Mucosa of descending colon (tissue), 3 donors: ENCODE measurements at regions not wholly inside any gene's neighbourhood (a gene's known extent, or its start where the extent isn't known, plus 50 kb on each side); places are given as distances from the start of the nearest gene placed in this dataset.
"Not testable (repeated sequence)": the region's sequence is repeated elsewhere in the genome, so short reads cannot be mapped to it uniquely, and the experiment has no call there.

ENCODE experiments used
- ATAC-seq: fragments of 200-7000 bp; cut with Tn5 transposase; one replicate; pipeline ENCODE4 v1.9.1; 2020; ENCODE audit warnings: mild to moderate bottlenecking, moderate library complexity
- DNase-seq, 3 donors: peaks; one replicate each; pipeline ENCODE4 v3.0.0-alpha.2; 2020
- H3K36me3 ChIP-seq: fragments of 200-600 bp; one replicate; pipeline ENCODE4 v1.8.0; 2021; ENCODE audit warnings: low read depth, mild to moderate bottlenecking
- H3K4me1 ChIP-seq: fragments of 200-600 bp; one replicate; pipeline ENCODE4 v1.8.0; 2021; ENCODE audit warnings: low read depth, mild to moderate bottlenecking
- H3K4me3 ChIP-seq: fragments of 200-600 bp; one replicate; pipeline ENCODE4 v1.8.0; 2021; ENCODE audit warnings: mild to moderate bottlenecking
- H3K9me3 ChIP-seq: fragments of 200-600 bp; one replicate; pipeline ENCODE4 v1.8.0; 2021; ENCODE audit warnings: mild to moderate bottlenecking
- CTCF ChIP-seq: fragments of 200-600 bp; IDR thresholded peaks from one replicate; pipeline ENCODE4 v1.8.0; 2022; ENCODE audit warnings: antibody characterized with exemption, mild to moderate bottlenecking
- intact Hi-C, 2 donors: fragments of 100-400 bp; cut with DNase I in 1 of 2; cut with micrococcal nuclease in 1 of 2; formaldehyde crosslinking; loops; one replicate each; pipeline versions ENCODE4 v1.11.0 to v1.11.1; 2022; cut with DNase I, micrococcal nuclease
- donor health status: DM: no; HTN: no; CAD: no; lungs with moderate emphysema.
- donor health status: DM: no; HTN: no; CAD: no.
- donor health status: DM: no; HTN: yes; CAD: no.

- H3K4me3 ChIP-seq, result no peak overlapping the region
- H3K4me1 ChIP-seq, result no peaks in the 10 kb centered on the region
- H3K36me3 ChIP-seq, result no peaks in the 10 kb centered on the region
- TF ChIP-seq CTCF, result no peak
- ATAC-seq (no peak), DNase-seq (no peak)
- intact Hi-C loops, result no loop called here
- H3K9me3 ChIP-seq, result peaks cover 19% of the 10 kb centered on the region
These were observed 213.5 kb upstream of the PIEZO2 start for GRCh38 chr18:11362856-11363255.

GRCh38 chr18:11361862-11362261 lies 212.5 kb upstream of the PIEZO2 start:
- DNase-seq, intact Hi-C loops, H3K4me1 ChIP-seq, H3K36me3 ChIP-seq, H3K4me3 ChIP-seq, ATAC-seq: not testable (repeated sequence)
- H3K9me3 ChIP-seq, result peaks cover 20% of the 10 kb centered on the region

- H3K36me3 ChIP-seq, result no peaks in the 10 kb centered on the region
- peaks cover 28% of the 10 kb centered on the region for H3K9me3 ChIP-seq
- intact Hi-C loops, result no loop called here
- H3K4me3 ChIP-seq, result no peak overlapping the region
- DNase-seq (no peak), ATAC-seq (no peak)
- no peak for TF ChIP-seq CTCF
- H3K4me1 ChIP-seq, result no peaks in the 10 kb centered on the region
These were observed 208.3 kb upstream of the PIEZO2 start for GRCh38 chr18:11357678-11358077.

GRCh38 chr18:11344576-11344975 lies 195.2 kb upstream of the PIEZO2 start:
- H3K4me1 ChIP-seq, intact Hi-C loops, DNase-seq, H3K36me3 ChIP-seq, H3K4me3 ChIP-seq, ATAC-seq: not testable (repeated sequence)
- peaks cover 47% of the 10 kb centered on the region for H3K9me3 ChIP-seq

GRCh38 chr18:11343096-11343495 lies 193.7 kb upstream of the PIEZO2 start:
- H3K36me3 ChIP-seq, result no peaks in the 10 kb centered on the region
- DNase-seq (no peak), ATAC-seq (no peak)
- no peak overlapping the region for H3K4me3 ChIP-seq
- no peaks in the 10 kb centered on the region for H3K4me1 ChIP-seq
- intact Hi-C loops, result no loop called here
- TF ChIP-seq CTCF, result no peak
- peaks cover 38% of the 10 kb centered on the region for H3K9me3 ChIP-seq

GRCh38 chr18:11342115-11342514 lies 192.7 kb upstream of the PIEZO2 start:
- DNase-seq, H3K4me1 ChIP-seq, ATAC-seq, intact Hi-C loops, H3K36me3 ChIP-seq, H3K4me3 ChIP-seq: not testable (repeated sequence)
- H3K9me3 ChIP-seq, result peaks cover 32% of the 10 kb centered on the region

GRCh38 chr18:11339188-11339775 lies 189.9 kb upstream of the PIEZO2 start:
- TF ChIP-seq CTCF, result no peak
- no peak overlapping the region for H3K4me3 ChIP-seq
- H3K36me3 ChIP-seq, result no peaks in the 10 kb centered on the region
- no peak for ATAC-seq
- peaks cover 37% of the 10 kb centered on the region for H3K9me3 ChIP-seq
- no peak for DNase-seq
- no peaks in the 10 kb centered on the region for H3K4me1 ChIP-seq
- intact Hi-C loops, result no loop called here
